Lung (tissue), 11 donors: ENCODE measurements at regions not wholly inside any gene's neighbourhood (a gene's known extent, or its start where the extent isn't known, plus 50 kb on each side); places are given as distances from the start of the nearest gene placed in this dataset.
"Not testable (repeated sequence)": the region's sequence is repeated elsewhere in the genome, so short reads cannot be mapped to it uniquely, and the experiment has no call there.

Experiments
- ATAC-seq: fragments of 200-7000 bp; cut with Tn5 transposase; one replicate; pipeline ENCODE4 v1.9.1; 2020; ENCODE audit warnings: moderate number of reproducible peaks; ENCODE audit not compliant: insufficient read depth, low FRiP score
- DNase-seq, 3 donors: peaks; one replicate each; pipeline ENCODE4 v3.0.0-alpha.2; 2013 to 2017
- H3K27ac ChIP-seq, 2 donors: one replicate each; pipeline ENCODE4 v1.5.1; 2013; ENCODE audit warnings: mild to moderate bottlenecking in 2 of 2, moderate library complexity in 2 of 2, control low read depth in 1 of 2, inconsistent platforms in 1 of 2, low read depth in 1 of 2, low read length in 1 of 2
- H3K27me3 ChIP-seq, 3 donors: one replicate each; pipeline ENCODE4 v1.5.1; 2013; ENCODE audit warnings: low read length in 2 of 3; ENCODE audit not compliant: control insufficient read depth in 3 of 3, insufficient read depth in 3 of 3
- H3K36me3 ChIP-seq, 4 donors: one replicate each; pipeline ENCODE4 v1.5.1; 2013; ENCODE audit warnings: low read length in 4 of 4, mild to moderate bottlenecking in 1 of 4, moderate library complexity in 1 of 4; ENCODE audit not compliant: control insufficient read depth in 4 of 4, insufficient read depth in 4 of 4
- H3K4me1 ChIP-seq, 5 donors: one replicate each; pipeline ENCODE4 v1.5.1; 2013; ENCODE audit warnings: low read length in 5 of 5, mild to moderate bottlenecking in 2 of 5, moderate library complexity in 1 of 5; ENCODE audit not compliant: control insufficient read depth in 5 of 5, insufficient read depth in 5 of 5
- H3K4me3 ChIP-seq: one replicate; pipeline ENCODE4 v1.5.1; 2013; ENCODE audit warnings: mild to moderate bottlenecking, control low read depth, moderate library complexity
- H3K9ac ChIP-seq, 2 donors: one replicate each; pipeline ENCODE4 v1.5.1; 2013; ENCODE audit warnings: low read length in 2 of 2, control low read depth in 1 of 2; ENCODE audit not compliant: insufficient read depth in 1 of 2
- H3K9me3 ChIP-seq, 4 donors: one replicate each; pipeline ENCODE4 v1.5.1; 2013; ENCODE audit warnings: low read length in 3 of 4, mild to moderate bottlenecking in 1 of 4, moderate library complexity in 1 of 4; ENCODE audit not compliant: control insufficient read depth in 4 of 4, insufficient read depth in 3 of 4
- WGBS, 2 donors: extraction: QIAGEN DNeasy Blood & Tissue Kit; methylation state at CpG; one replicate each; pipeline ENCODE4 v1.1.7; 2013; 5-methylcytosine and 5-hydroxymethylcytosine counted together
- TF ChIP-seq, protein P1 (sequence below): IDR thresholded peaks from 2 replicates; pipeline ENCODE4 v1.5.1; 2012; ENCODE audit warnings: mild to moderate bottlenecking; ENCODE audit errors: control extremely low read depth, extremely low read depth
- donor health status: control.
- donor health status: control.
- donor health status: Bipolar disorder and iron deficiency.
- donor health status: healthy.
- donor health status: DM: yes; HTN: yes; CAD: no.

GRCh38 chr15:79495775-79496174, 63.6 kb downstream of the MINAR1 start:
- no peaks in the 10 kb centered on the region for H3K36me3 ChIP-seq
- ATAC-seq (no peak), DNase-seq (no peak)
- TF ChIP-seq, protein P1, sequence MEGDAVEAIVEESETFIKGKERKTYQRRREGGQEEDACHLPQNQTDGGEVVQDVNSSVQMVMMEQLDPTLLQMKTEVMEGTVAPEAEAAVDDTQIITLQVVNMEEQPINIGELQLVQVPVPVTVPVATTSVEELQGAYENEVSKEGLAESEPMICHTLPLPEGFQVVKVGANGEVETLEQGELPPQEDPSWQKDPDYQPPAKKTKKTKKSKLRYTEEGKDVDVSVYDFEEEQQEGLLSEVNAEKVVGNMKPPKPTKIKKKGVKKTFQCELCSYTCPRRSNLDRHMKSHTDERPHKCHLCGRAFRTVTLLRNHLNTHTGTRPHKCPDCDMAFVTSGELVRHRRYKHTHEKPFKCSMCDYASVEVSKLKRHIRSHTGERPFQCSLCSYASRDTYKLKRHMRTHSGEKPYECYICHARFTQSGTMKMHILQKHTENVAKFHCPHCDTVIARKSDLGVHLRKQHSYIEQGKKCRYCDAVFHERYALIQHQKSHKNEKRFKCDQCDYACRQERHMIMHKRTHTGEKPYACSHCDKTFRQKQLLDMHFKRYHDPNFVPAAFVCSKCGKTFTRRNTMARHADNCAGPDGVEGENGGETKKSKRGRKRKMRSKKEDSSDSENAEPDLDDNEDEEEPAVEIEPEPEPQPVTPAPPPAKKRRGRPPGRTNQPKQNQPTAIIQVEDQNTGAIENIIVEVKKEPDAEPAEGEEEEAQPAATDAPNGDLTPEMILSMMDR: no peak
- H3K4me1 ChIP-seq: no peaks in the 10 kb centered on the region
- no peak overlapping the region for H3K4me3 ChIP-seq
- H3K9ac ChIP-seq: no peak overlapping the region
- H3K27ac ChIP-seq: no peak overlapping the region
- H3K9me3 ChIP-seq: peaks cover 0 to 4% (median 0%) of the 10 kb centered on the region in 4 donors
- peaks cover 0 to 6% (median 0%) of the 10 kb centered on the region in 3 donors for H3K27me3 ChIP-seq
- WGBS, 2 donors: 56 to 91% methylated on average over 2 of the region's 2 CpGs

- TF ChIP-seq, protein P1: no peak
- H3K27ac ChIP-seq: no peak overlapping the region
- peaks cover 0 to 6% (median 0%) of the 10 kb centered on the region in 3 donors for H3K27me3 ChIP-seq
- H3K9ac ChIP-seq: no peak overlapping the region
- H3K4me1 ChIP-seq: no peaks in the 10 kb centered on the region
- no peak overlapping the region for H3K4me3 ChIP-seq
- DNase-seq: no peak
- no peak for ATAC-seq
- H3K36me3 ChIP-seq: no peaks in the 10 kb centered on the region
- whole genome bisulfite sequencing, 2 donors: 85 to 88% methylated on average over 4 of the region's 4 CpGs
- H3K9me3 ChIP-seq: peaks cover 0 to 4% (median 0%) of the 10 kb centered on the region in 4 donors
These were observed 64.7 kb downstream of the MINAR1 start for GRCh38 chr15:79496838-79497237.

GRCh38 chr15:79501086-79501485, 69.0 kb downstream of the MINAR1 start:
- WGBS, 2 donors: 60 to 63% methylated on average over 5 of the region's 5 CpGs
- TF ChIP-seq, protein P1: no peak

GRCh38 chr15:79505956-79506355, 73.8 kb downstream of the MINAR1 start:
- no peak for ATAC-seq

More at GRCh38 chr15:79501086-79501485, 69.0 kb downstream of the MINAR1 start:
- Histone ChIP-seq H3K4me3 (no peak overlapping the region), H3K36me3 (no peaks in the 10 kb centered on the region), H3K27me3 (peaks cover 0 to 8% (median 0%) of the 10 kb centered on the region in 3 donors), H3K9me3 (peaks cover 0 to 4% (median 0%) of the 10 kb centered on the region in 4 donors), H3K9ac (no peak overlapping the region), H3K27ac (no peak overlapping the region), H3K4me1 (no peaks in the 10 kb centered on the region)
- no peak for DNase-seq
- no peak for ATAC-seq

GRCh38 chr15:79512844-79513243, 80.7 kb downstream of the MINAR1 start:
- H3K27me3 ChIP-seq, H3K4me3 ChIP-seq, H3K9me3 ChIP-seq, H3K27ac ChIP-seq, H3K36me3 ChIP-seq, H3K9ac ChIP-seq, DNase-seq, H3K4me1 ChIP-seq, ATAC-seq: not testable (repeated sequence)
- WGBS, 2 donors: 59 to 67% methylated on average over 2 of the region's 3 CpGs

More at GRCh38 chr15:79505956-79506355, 73.8 kb downstream of the MINAR1 start:
- Histone ChIP-seq H3K4me3 (no peak overlapping the region), H3K9me3 (no peaks in the 10 kb centered on the region), H3K36me3 (no peaks in the 10 kb centered on the region), H3K27me3 (peaks cover 0 to 2% (median 0%) of the 10 kb centered on the region in 3 donors), H3K9ac (no peak overlapping the region), H3K4me1 (no peaks in the 10 kb centered on the region), H3K27ac (no peak overlapping the region)
- WGBS, 2 donors: 73 to 80% methylated on average over 4 of the region's 4 CpGs
- TF ChIP-seq, protein P1: no peak
- no peak for DNase-seq
